GM12892 (cell line): ENCODE measurements at regions not wholly inside any gene's neighbourhood (a gene's known extent, or its start where the extent isn't known, plus 50 kb on each side); places are given as distances from the start of the nearest gene placed in this dataset.

Experiments used
- POLR2A ChIP-seq: IDR thresholded peaks from 2 replicates; pipeline ENCODE4 v1.6.1; 2011; ENCODE audit warnings: low read depth, low read length, control low read depth
- POLR2AphosphoS5 ChIP-seq: IDR thresholded peaks from 2 replicates; pipeline ENCODE4 v1.6.1; 2011; ENCODE audit warnings: low read depth, low read length, control low read depth
- TAF1 ChIP-seq: IDR thresholded peaks from 2 replicates; pipeline ENCODE4 v1.6.1; 2011; ENCODE audit warnings: low read depth, mild to moderate bottlenecking, control low read depth, low read length, borderline replicate concordance

DNA sequence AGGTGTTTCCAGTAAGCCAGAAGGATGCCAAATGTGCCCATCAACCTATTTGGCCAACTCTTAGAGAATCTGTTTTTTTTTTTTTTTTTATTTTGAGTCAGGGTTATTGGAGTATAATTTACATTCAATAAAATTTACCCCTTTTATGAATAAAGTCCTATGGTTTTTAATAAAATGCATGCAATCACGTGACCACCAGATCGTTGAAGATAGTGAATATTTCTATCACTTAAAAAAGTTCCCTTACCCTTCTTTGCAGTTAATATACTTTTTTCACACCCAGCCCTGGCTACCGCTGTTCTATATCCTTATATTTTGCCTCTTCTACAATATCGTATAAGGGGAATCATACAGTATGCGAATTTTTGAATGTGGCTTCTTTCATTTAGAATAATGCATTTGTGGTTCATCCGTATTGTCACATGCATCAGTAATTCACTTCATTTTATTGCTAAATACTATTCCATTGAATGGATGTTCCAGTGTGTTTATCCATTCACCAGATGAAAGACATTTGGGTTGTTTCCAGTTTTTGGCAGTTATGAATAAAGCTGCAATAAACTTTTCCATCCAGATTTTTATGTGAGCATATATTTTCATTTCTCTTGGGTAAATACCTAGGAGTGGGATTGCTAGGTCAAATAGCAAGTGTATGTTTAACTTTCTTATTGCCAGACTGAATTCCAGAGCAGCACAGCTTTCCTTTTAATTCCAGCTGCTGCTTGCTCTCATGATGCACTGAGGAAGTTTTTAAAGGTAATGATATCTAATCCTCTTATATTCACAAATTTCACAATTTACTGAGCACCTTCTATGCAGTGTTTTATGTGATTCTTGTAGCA, 156.3 kb upstream of the NT5C1B start:
- TF ChIP-seq POLR2A (no peak), POLR2AphosphoS5 (no peak), TAF1 (no peak)
